Transverse colon (tissue), 4 donors: ENCODE measurements at regions not wholly inside any gene's neighbourhood (a gene's known extent, or its start where the extent isn't known, plus 50 kb on each side); places are given as distances from the start of the nearest gene placed in this dataset.

Experiments used
- DNase-seq: peaks from one replicate; pipeline ENCODE4 v3.0.0-alpha.2; 2019
- H3K27ac ChIP-seq, 4 donors: fragments of 200-600 bp; sonication (generic); 2 replicates each; pipeline ENCODE4 v1.5.1; 2016 to 2018; ENCODE audit warnings: inconsistent platforms in 4 of 4
- H3K27me3 ChIP-seq: fragments of 200-600 bp; sonication (generic); 2 replicates; pipeline ENCODE4 v1.5.1; 2017; ENCODE audit warnings: inconsistent platforms
- H3K36me3 ChIP-seq, 4 donors: fragments of 200-600 bp; sonication (generic); 2 replicates each; pipeline ENCODE4 v1.5.1; 2017 to 2019; ENCODE audit warnings: inconsistent platforms in 4 of 4
- H3K4me1 ChIP-seq, 4 donors: fragments of 200-600 bp; sonication (generic); 2 replicates each; pipeline ENCODE4 v1.5.1; 2017 to 2020; ENCODE audit warnings: inconsistent platforms in 4 of 4
- H3K4me3 ChIP-seq, 4 donors: fragments of 200-600 bp; sonication (generic); 1 replicate in 1 of 4; 2 replicates in 3 of 4; pipeline versions ENCODE4 v1.5.1 to v1.6.1; 2017 to 2019; ENCODE audit warnings: inconsistent platforms in 4 of 4
- H3K9me3 ChIP-seq, 2 donors: fragments of 200-600 bp; sonication (generic); 2 replicates each; pipeline ENCODE4 v1.5.1; 2017 to 2019; ENCODE audit warnings: inconsistent platforms in 2 of 2
- EP300 ChIP-seq: sonication (generic); formaldehyde crosslinking; IDR thresholded peaks from one replicate; pipeline ENCODE4 v1.6.1; 2017; ENCODE audit warnings: antibody characterized with exemption, low read depth
- POLR2A ChIP-seq: fragments of 450-650 bp; IDR thresholded peaks from one replicate; pipeline ENCODE4 v1.6.1; 2016; ENCODE audit warnings: antibody characterized with exemption, mild to moderate bottlenecking, moderate library complexity
- POLR2AphosphoS5 ChIP-seq, 3 donors: sonication (generic); formaldehyde crosslinking; IDR thresholded peaks; one replicate each; pipeline ENCODE4 v1.6.1; 2016; ENCODE audit warnings: antibody characterized with exemption in 3 of 3
- WGBS, 2 donors: methylation state at CpG; one replicate each; pipeline ENCODE4 v1.1.5; 2018; ENCODE audit warnings: low coverage in 1 of 2; 5-methylcytosine and 5-hydroxymethylcytosine counted together
- in situ Hi-C, 4 donors: fragments of 200-750 bp; cut with MboI; loops; one replicate each; pipeline versions ENCODE4 v1.15.0 to v1.15.1; 2017; ENCODE audit warnings: low sequenced_read_pairs in 3 of 4, low pct_ligation_motif_present in 1 of 4, low pct_unique_long_range_greater_than_20kb in 1 of 4
- intact Hi-C: fragments of 100-400 bp; cut with DNase I; formaldehyde crosslinking; loops from one replicate; pipeline ENCODE4 v1.15.1; 2023; ENCODE audit warnings: low total_unique reads
- TF ChIP-seq, protein P1 (sequence below), 5 experiments: fragments of 200-600 bp in 3 of 5; fragments of 450-650 bp in 2 of 5; sonication (generic) in 3 of 5; IDR thresholded peaks; 1 replicate in 2 of 5; 2 replicates in 3 of 5; pipeline ENCODE4 v1.5.1; 2016 to 2017; ENCODE audit warnings: antibody characterized with exemption in 5 of 5, inconsistent platforms in 3 of 5, mild to moderate bottlenecking in 2 of 5, moderate library complexity in 1 of 5

DNA sequence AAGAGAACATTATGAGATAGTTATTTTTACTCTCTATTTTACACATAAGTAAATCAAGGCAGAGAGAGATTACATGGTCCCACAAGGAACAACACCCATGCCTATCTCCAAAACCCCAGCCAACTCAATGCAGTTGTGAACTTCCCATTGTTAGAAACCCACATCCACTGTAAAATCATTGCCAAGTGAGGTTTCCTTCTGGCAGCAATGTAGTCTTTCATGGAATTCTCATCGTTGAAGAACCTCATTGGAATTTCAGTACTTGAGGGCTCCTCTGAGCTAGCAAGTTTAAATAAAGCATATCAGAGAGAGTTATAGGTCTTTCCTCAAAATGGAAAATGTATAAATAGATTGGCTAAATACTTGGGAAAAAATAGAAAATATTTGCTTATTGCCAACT, 105.2 kb downstream of the RAD51AP2 start:
- intact Hi-C loops: no loop called here
- Histone ChIP-seq H3K36me3 (no peaks in the 10 kb centered on the region), H3K4me1 (no peaks in the 10 kb centered on the region)

DNA sequence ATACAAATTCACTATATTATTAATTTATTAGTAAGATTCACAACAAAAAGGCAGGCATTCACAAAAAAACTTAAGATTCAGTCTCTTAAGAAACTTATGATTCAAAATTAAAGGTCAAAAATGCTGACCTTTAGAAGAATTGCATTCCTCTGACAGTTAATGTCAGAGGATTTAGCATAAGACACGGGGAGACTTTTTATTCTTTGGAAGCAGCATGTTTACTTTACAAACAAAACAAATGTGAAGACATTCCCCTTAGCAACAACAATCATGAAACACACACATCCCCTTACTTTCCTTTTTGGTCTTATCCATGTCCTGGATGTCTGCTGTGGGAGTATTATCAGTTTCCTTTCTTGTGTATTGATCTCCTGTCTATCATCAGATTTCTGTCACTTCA, 117.1 kb downstream of the RAD51AP2 start:
- no peak for TF ChIP-seq POLR2A
- no peak for TF ChIP-seq EP300
- TF ChIP-seq, protein P1, sequence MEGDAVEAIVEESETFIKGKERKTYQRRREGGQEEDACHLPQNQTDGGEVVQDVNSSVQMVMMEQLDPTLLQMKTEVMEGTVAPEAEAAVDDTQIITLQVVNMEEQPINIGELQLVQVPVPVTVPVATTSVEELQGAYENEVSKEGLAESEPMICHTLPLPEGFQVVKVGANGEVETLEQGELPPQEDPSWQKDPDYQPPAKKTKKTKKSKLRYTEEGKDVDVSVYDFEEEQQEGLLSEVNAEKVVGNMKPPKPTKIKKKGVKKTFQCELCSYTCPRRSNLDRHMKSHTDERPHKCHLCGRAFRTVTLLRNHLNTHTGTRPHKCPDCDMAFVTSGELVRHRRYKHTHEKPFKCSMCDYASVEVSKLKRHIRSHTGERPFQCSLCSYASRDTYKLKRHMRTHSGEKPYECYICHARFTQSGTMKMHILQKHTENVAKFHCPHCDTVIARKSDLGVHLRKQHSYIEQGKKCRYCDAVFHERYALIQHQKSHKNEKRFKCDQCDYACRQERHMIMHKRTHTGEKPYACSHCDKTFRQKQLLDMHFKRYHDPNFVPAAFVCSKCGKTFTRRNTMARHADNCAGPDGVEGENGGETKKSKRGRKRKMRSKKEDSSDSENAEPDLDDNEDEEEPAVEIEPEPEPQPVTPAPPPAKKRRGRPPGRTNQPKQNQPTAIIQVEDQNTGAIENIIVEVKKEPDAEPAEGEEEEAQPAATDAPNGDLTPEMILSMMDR (IDR thresholded peaks at IDR 0.05): no peak
- in situ Hi-C loops: no loop called here
- H3K4me1 ChIP-seq: no peaks in the 10 kb centered on the region
- H3K9me3 ChIP-seq: peaks cover 0 to 15% of the 10 kb centered on the region in 2 donors
- H3K4me3 ChIP-seq: no peak overlapping the region
- H3K36me3 ChIP-seq: no peaks in the 10 kb centered on the region
- H3K27me3 ChIP-seq: no peaks in the 10 kb centered on the region
- intact Hi-C loops: no loop called here
- 25 to 33% methylated on average over 1 of the region's 1 CpG for WGBS, 2 donors
- H3K27ac ChIP-seq: no peak overlapping the region
- no peak for DNase-seq

More for the DNA sequence above, 105.2 kb downstream of the RAD51AP2 start:
- WGBS, 2 donors: 63 to 89% methylated on average over 1 of the region's 1 CpG
- TF ChIP-seq EP300 (no peak), POLR2AphosphoS5 (IDR thresholded peaks at IDR 0.05) (no peak), POLR2A (no peak)
- TF ChIP-seq, protein P1 (IDR thresholded peaks at IDR 0.05): no peak
- no peaks in the 10 kb centered on the region for H3K27me3 ChIP-seq
- H3K27ac ChIP-seq: no peak overlapping the region
- in situ Hi-C loops: no loop called here
- H3K4me3 ChIP-seq: no peak overlapping the region
- no peak for DNase-seq
- H3K9me3 ChIP-seq: no peaks in the 10 kb centered on the region

DNA sequence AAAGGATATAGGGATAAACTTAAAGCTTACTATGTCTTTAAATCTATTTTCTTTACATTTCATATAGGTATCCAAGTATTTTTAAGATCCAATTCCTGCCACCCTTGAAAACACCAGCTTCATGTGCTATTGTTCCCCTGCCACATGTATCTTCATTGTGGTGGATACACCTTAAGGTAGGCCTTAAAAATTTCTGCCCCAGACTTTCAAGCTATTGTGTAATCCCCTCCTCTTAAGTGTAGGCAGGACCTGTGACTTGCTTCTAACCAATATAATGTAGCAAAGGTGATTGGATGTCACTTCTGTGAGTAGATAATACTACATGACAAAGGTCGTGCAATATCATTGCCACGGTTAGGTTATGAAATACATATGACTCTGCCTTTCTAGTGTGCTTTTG, 119.5 kb downstream of the RAD51AP2 start:
- Histone ChIP-seq H3K4me3 (no peak overlapping the region), H3K27me3 (no peaks in the 10 kb centered on the region), H3K27ac (no peak overlapping the region), H3K4me1 (no peaks in the 10 kb centered on the region), H3K36me3 (no peaks in the 10 kb centered on the region), H3K9me3 (peaks cover 0 to 4% of the 10 kb centered on the region in 2 donors)
- in situ Hi-C loops (no loop called here), intact Hi-C loops (loop anchor here (5.0 kb wide), 1 partner anchor 839 kb away; no protein-coding TSS in a partner anchor)
- DNase-seq: no peak
- 50 to 81% methylated on average over 2 of the region's 2 CpGs for WGBS, 2 donors
- TF ChIP-seq POLR2A (no peak), POLR2AphosphoS5 (IDR thresholded peaks at IDR 0.05) (no peak), EP300 (no peak)
- TF ChIP-seq, protein P1 (IDR thresholded peaks at IDR 0.05): no peak

DNA sequence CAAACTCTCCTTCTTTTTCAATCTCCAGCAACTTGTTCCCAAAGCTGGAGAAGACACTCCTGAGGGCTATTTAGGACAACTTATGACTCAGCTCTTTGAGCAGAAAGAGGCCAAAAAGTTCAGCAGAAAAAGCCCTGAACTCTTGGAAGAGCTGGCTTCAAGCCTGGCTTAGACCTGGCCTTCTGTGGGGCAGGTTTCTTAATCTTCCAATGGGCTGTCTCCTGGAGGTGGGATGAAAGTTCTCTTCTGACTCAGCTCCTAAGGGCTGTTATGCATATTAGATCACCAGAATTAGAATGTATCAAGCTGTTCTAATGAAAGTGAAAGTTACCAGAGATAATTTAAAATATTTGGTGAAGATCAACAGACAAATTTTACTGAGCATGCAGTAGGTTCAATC, 129.4 kb downstream of the RAD51AP2 start:
- DNase-seq: no peak

More for the DNA sequence above, 129.4 kb downstream of the RAD51AP2 start:
- intact Hi-C loops (no loop called here), in situ Hi-C loops (no loop called here)
- Histone ChIP-seq H3K27ac (no peak overlapping the region), H3K4me1 (no peaks in the 10 kb centered on the region), H3K36me3 (no peaks in the 10 kb centered on the region), H3K4me3 (no peak overlapping the region), H3K27me3 (no peaks in the 10 kb centered on the region), H3K9me3 (no peaks in the 10 kb centered on the region)
- TF ChIP-seq POLR2AphosphoS5 (IDR thresholded peaks at IDR 0.05) (no peak), POLR2A (no peak), EP300 (no peak)
- TF ChIP-seq, protein P1 (IDR thresholded peaks at IDR 0.05): no peak
